Uterus (tissue), 2 donors: ENCODE measurements at regions not wholly inside any gene's neighbourhood (a gene's known extent, or its start where the extent isn't known, plus 50 kb on each side); places are given as distances from the start of the nearest gene placed in this dataset.

ENCODE experiments used
- POLR2A ChIP-seq, 2 donors: fragments of 450-650 bp; IDR thresholded peaks; one replicate each; pipeline ENCODE4 v1.6.1; 2016; ENCODE audit warnings: antibody characterized with exemption in 2 of 2, mild to moderate bottlenecking in 1 of 2, moderate library complexity in 1 of 2
- TF ChIP-seq, protein P1 (sequence below), 4 experiments: fragments of 200-600 bp in 2 of 4; fragments of 450-650 bp in 2 of 4; sonication (generic) in 2 of 4; IDR thresholded peaks; one replicate each; pipeline ENCODE4 v1.5.1; 2016 to 2019; ENCODE audit warnings: antibody characterized with exemption in 4 of 4, mild to moderate bottlenecking in 2 of 4, moderate library complexity in 1 of 4

DNA sequence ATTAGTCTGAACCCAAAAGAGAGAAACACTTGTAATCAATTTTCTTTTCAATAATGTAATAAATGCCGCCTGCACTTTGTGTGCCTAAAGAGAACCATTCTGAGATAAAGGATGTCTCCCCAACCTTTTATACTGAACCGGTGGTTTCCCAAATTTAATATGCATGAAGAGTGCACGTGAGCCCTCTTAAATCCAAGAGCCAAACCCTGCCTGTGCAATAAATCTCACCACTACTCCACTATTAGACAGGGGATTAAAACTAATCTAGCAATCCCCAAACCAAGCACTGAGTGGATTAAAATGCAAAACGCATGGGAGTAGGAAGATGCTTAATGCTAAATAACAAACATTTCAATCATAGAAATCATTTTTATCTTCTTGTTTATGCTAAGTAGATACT, 351.0 kb upstream of the PSMD7 start:
- no peak for TF ChIP-seq POLR2A (IDR thresholded peaks at IDR 0.05)
- TF ChIP-seq, protein P1, sequence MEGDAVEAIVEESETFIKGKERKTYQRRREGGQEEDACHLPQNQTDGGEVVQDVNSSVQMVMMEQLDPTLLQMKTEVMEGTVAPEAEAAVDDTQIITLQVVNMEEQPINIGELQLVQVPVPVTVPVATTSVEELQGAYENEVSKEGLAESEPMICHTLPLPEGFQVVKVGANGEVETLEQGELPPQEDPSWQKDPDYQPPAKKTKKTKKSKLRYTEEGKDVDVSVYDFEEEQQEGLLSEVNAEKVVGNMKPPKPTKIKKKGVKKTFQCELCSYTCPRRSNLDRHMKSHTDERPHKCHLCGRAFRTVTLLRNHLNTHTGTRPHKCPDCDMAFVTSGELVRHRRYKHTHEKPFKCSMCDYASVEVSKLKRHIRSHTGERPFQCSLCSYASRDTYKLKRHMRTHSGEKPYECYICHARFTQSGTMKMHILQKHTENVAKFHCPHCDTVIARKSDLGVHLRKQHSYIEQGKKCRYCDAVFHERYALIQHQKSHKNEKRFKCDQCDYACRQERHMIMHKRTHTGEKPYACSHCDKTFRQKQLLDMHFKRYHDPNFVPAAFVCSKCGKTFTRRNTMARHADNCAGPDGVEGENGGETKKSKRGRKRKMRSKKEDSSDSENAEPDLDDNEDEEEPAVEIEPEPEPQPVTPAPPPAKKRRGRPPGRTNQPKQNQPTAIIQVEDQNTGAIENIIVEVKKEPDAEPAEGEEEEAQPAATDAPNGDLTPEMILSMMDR (IDR thresholded peaks at IDR 0.05): no peak
